ENCODE measurements at regions not wholly inside any gene's neighbourhood (a gene's known extent, or its start where the extent isn't known, plus 50 kb on each side); places are given as distances from the start of the nearest gene placed in this dataset.

GRCh38 chr10:9209105-9209798 is 1154.8 kb downstream of the GATA3 start:
- Histone ChIP-seq H3K27ac (no peak overlapping the region), H3K9me2 (replicated peaks; ENCODE audit: insufficient read depth) (no peaks in the 10 kb centered on the region), H3K4me3 (no peak overlapping the region), H3K9me3 (ENCODE audit: low read depth) (no peaks in the 10 kb centered on the region), H3K36me3 (replicated peaks; ENCODE audit: insufficient read depth, low read depth) (no peaks in the 10 kb centered on the region), H2AFZ (no peak overlapping the region), H3K27me3 (no peaks in the 10 kb centered on the region), H3K4me1 (ENCODE audit: insufficient read depth) (no peaks in the 10 kb centered on the region), H3K4me2 (no peak overlapping the region), H3K79me2 (no peaks in the 10 kb centered on the region), H4K20me1 (ENCODE audit: insufficient read depth, poor library complexity, severe bottlenecking) (no peaks in the 10 kb centered on the region)
- peak; percentile 70 for DNase-seq (ENCODE audit: low spot score)
- 19% methylated on average over 13 of the region's 13 CpGs for WGBS (ENCODE audit: low lambda C conversion rate, missing lambda C conversion rate)
- no peak for TF ChIP-seq EZH2 (IDR thresholded peaks at IDR 0.05; ENCODE audit: borderline replicate concordance)
- no peak for TF ChIP-seq EZH2phosphoT487 (IDR thresholded peaks at IDR 0.05; ENCODE audit: low read depth, severe bottlenecking, unreplicated experiment)
- TF ChIP-seq CTCF (IDR thresholded peaks at IDR 0.05; ENCODE audit: poor library complexity) = peak; percentile 92

DNA sequence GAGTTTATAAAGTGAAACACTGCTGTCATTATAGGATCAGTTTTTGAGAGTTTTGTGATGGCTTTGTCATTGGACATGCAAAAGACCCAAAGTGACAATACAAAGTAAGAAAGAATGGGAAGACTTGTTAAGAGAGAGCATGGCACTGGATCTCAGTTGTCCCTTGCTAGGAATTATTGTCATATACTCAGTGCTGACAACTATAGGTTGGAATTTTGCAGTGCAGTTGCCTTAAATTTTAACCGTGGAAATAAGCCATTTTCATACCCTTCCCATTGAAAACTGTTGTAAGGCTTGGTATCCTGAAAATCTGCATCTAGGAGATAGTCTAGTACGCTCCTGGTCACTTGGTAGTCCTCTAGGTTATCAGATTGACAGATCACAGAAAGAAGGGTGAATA is 1156.7 kb downstream of the GATA3 start:
- Histone ChIP-seq H2AFZ (no peak overlapping the region), H3K79me2 (no peaks in the 10 kb centered on the region), H3K4me2 (no peak overlapping the region), H3K36me3 (replicated peaks; ENCODE audit: insufficient read depth, low read depth) (no peaks in the 10 kb centered on the region), H3K27me3 (no peaks in the 10 kb centered on the region), H3K4me3 (no peak overlapping the region), H3K9me2 (replicated peaks; ENCODE audit: insufficient read depth) (no peaks in the 10 kb centered on the region), H3K9me3 (ENCODE audit: low read depth) (no peaks in the 10 kb centered on the region), H3K27ac (no peak overlapping the region), H3K4me1 (ENCODE audit: insufficient read depth) (no peaks in the 10 kb centered on the region), H4K20me1 (ENCODE audit: insufficient read depth, poor library complexity, severe bottlenecking) (no peaks in the 10 kb centered on the region)
- TF ChIP-seq CTCF (IDR thresholded peaks at IDR 0.05; ENCODE audit: poor library complexity) = peak; percentile 41
- TF ChIP-seq EZH2phosphoT487 (IDR thresholded peaks at IDR 0.05; ENCODE audit: low read depth, severe bottlenecking, unreplicated experiment) = no peak
- TF ChIP-seq EZH2 (IDR thresholded peaks at IDR 0.05; ENCODE audit: borderline replicate concordance) = no peak
- WGBS (ENCODE audit: low lambda C conversion rate, missing lambda C conversion rate) = 51% methylated on average over 2 of the region's 2 CpGs
- DNase-seq (ENCODE audit: low spot score) = no peak

DNA sequence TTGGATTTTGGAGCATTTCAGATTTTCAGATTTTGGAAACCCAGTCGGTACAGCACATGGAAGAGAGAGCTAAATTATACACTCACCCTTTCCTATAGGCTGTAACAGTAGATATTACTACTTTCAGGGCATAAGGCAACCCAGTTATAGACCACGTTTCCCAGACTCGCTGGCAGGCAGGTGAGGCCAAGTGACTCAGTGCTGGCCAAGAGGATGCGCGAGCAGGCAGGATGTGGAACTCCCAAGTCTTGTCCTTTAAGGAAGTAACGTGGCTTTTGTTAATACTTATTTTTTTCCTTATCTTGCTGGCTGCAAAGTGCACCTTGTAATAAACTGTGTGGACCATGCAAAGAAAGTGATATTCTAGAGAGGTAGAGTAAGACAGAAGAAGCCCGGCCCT is 1160.1 kb downstream of the GATA3 start:
- no peak overlapping the region for H3K27ac ChIP-seq

More for the DNA sequence above, 1160.1 kb downstream of the GATA3 start:
- Histone ChIP-seq H3K36me3 (replicated peaks; ENCODE audit: insufficient read depth, low read depth) (no peaks in the 10 kb centered on the region), H3K9me3 (ENCODE audit: low read depth) (no peaks in the 10 kb centered on the region), H3K4me2 (no peak overlapping the region), H2AFZ (no peak overlapping the region), H3K9me2 (replicated peaks; ENCODE audit: insufficient read depth) (no peaks in the 10 kb centered on the region), H3K4me3 (no peak overlapping the region), H3K79me2 (no peaks in the 10 kb centered on the region), H3K4me1 (ENCODE audit: insufficient read depth) (no peaks in the 10 kb centered on the region), H3K27me3 (no peaks in the 10 kb centered on the region), H4K20me1 (ENCODE audit: insufficient read depth, poor library complexity, severe bottlenecking) (no peaks in the 10 kb centered on the region)
- 91% methylated on average over 7 of the region's 7 CpGs for WGBS (ENCODE audit: low lambda C conversion rate, missing lambda C conversion rate)
- DNase-seq (ENCODE audit: low spot score) = no peak
- TF ChIP-seq EZH2phosphoT487 (IDR thresholded peaks at IDR 0.05; ENCODE audit: low read depth, severe bottlenecking, unreplicated experiment) (no peak), CTCF (IDR thresholded peaks at IDR 0.05; ENCODE audit: poor library complexity) (no peak), EZH2 (IDR thresholded peaks at IDR 0.05; ENCODE audit: borderline replicate concordance) (no peak)
